ENCODE measurements at regions not wholly inside any gene's neighbourhood (a gene's known extent, or its start where the extent isn't known, plus 50 kb on each side); places are given as distances from the start of the nearest gene placed in this dataset.

GRCh38 chr22:48436201-48436931 is 1391.3 kb downstream of the BRD1 start:
- ATAC-seq (ENCODE audit: low FRiP score), result no peak
- TF ChIP-seq, protein P1, sequence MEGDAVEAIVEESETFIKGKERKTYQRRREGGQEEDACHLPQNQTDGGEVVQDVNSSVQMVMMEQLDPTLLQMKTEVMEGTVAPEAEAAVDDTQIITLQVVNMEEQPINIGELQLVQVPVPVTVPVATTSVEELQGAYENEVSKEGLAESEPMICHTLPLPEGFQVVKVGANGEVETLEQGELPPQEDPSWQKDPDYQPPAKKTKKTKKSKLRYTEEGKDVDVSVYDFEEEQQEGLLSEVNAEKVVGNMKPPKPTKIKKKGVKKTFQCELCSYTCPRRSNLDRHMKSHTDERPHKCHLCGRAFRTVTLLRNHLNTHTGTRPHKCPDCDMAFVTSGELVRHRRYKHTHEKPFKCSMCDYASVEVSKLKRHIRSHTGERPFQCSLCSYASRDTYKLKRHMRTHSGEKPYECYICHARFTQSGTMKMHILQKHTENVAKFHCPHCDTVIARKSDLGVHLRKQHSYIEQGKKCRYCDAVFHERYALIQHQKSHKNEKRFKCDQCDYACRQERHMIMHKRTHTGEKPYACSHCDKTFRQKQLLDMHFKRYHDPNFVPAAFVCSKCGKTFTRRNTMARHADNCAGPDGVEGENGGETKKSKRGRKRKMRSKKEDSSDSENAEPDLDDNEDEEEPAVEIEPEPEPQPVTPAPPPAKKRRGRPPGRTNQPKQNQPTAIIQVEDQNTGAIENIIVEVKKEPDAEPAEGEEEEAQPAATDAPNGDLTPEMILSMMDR (IDR thresholded peaks at IDR 0.05), result no peak
- no peak for DNase-seq (ENCODE audit: low spot score)

GRCh38 chr22:48434868-48435250 is 1392.8 kb downstream of the BRD1 start:
- TF ChIP-seq, protein P1 (IDR thresholded peaks at IDR 0.05), result no peak
- ATAC-seq (ENCODE audit: low FRiP score), result no peak
- no peak for DNase-seq (ENCODE audit: low spot score)

DNA sequence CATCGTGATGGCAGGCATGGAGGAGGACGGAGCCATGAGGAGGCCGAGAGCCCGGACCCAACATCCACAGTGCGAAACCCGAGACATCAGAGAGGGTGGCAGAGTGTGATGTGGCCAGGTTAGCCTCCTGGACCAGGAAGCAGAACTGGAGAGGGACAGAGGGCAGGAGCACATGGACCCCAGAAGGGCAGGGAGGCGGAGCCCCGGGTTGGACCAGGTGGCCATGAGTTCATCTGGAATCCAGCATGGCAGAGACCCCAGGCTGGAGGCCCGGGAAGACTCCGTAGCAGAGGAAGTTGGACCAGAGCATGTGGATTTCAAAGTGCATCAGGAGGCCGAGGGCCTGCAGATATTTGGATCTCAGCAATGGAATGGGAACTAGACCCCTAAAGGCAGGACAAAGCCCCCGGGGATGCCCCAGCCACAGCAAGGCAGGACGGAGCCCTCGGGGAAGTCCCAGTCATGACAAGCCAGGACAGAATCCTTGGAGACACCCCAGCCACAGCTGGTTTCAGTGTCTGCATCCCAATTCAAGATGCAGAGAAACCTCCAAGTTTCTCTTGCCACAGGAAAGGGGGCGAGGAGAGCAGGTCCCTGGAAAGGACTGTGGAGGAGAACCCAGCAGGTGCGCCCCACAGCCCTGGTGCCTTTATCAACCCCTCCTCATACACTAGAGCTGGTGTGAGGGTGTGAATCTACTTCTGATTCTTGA is 1393.4 kb downstream of the BRD1 start:
- ATAC-seq (ENCODE audit: low FRiP score) (no peak), DNase-seq (ENCODE audit: low spot score) (no peak)
- TF ChIP-seq, protein P1 (IDR thresholded peaks at IDR 0.05), result no peak

DNA sequence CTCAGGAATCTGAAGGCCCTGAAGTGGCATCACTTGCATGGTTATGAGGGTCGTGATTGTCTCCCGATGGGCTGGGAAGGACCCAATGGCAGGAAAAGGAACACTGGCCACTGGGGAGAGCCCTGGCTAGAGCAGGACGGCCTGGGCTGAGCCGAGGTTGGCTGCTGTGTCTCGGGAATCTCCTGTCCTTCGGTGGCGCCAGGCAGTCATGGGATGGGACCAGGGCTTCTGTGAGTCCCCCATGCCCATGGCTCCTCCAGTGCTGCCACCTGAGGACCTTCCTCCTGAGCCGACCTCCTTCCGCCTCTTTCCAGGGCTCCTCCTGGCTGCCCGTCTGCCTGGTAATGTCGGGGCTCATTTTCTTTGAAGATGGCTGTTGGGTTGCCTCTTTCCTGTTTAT is 1394.0 kb downstream of the BRD1 start:
- DNase-seq (ENCODE audit: low spot score) (no peak), ATAC-seq (ENCODE audit: low FRiP score) (no peak)
- TF ChIP-seq, protein P1 (IDR thresholded peaks at IDR 0.05), result no peak

DNA sequence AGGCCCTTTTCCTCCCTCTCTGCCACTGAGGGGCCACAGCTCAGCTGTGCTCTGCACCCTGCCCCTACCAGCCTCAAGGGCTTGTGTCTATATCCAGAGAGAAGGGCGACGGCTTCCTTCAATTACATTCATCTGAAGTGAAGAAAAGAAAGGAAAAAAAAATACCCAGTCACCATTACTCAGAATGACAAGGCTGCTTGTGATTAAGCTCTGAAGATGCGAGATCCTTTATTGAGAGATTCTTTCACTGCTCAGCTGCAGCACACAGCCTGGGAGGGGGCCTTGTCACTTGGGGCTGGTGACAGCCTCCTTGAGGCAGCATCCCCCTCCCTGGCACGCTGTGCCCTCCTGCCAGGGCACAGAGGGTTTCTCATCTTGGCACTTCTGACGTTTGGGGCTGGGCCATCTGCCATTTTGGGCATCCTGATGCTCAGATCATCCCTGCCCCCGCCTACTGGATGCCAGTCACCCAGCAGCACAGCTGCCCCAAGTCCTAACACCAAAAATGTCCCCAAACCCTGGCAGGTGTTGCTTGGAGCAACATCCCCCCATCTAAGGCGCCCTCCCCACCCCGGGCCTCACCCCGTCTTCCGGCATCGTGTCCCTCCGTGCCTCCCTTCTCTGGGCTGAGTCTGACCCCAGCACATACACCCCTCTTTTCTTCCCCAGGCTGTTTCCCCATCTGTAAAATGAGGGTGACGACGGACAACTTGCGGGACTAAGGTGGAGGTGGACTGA is 1394.7 kb downstream of the BRD1 start:
- no peak for DNase-seq (ENCODE audit: low spot score)
- TF ChIP-seq, protein P1 (IDR thresholded peaks at IDR 0.05), result no peak
- ATAC-seq (ENCODE audit: low FRiP score), result no peak

DNA sequence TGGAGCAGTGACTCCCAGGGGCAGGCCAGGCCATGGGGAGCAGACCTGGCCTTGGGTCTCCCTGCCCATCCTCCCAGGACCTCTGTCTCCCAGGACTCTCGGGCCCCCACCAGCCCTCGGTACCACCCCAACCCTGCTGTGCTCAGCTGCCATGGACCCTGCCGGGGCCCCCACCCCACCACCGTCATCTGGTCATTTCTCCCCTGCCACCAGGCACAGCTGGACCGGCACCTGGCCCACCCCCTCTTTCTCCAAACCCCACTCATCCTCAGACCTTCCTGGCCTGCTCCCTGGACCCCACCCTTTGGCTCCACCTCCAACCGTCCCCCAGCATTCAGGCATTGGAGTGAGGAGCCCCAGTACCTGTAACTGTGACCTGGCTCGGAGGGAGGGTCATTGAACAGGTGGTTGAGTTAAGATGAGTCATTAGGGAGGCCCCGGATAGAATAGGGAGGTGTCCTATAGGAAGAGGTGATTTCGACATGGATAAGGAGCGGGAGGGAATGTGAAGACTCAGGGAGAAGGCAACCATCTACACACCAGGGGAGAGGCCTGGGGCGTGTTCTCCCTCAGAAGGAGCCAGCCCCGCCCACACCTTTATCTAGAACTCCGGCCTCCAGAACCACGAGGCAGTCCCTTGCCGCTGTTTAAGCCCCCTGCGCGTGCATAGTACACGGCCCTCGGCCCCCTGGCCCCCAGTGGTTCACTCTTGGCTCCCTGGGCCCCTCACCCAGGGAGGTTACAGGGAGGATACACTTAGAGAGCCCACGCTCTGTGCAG is 1395.9 kb downstream of the BRD1 start:
- DNase-seq (ENCODE audit: low spot score), result no peak
- no peak for ATAC-seq (ENCODE audit: low FRiP score)
- TF ChIP-seq, protein P1 (IDR thresholded peaks at IDR 0.05), result no peak

All from omental fat pad (tissue), 3 donors.